OCI-LY1 (cell line): ENCODE measurements at regions not wholly inside any gene's neighbourhood (a gene's known extent, or its start where the extent isn't known, plus 50 kb on each side); places are given as distances from the start of the nearest gene placed in this dataset.

Experiments
- CTCF ChIP-seq: fragments of 200-600 bp; sonication (generic), shearing (Covaris generic); IDR thresholded peaks from 2 replicates; pipeline ENCODE4 v1.5.1; 2017; ENCODE audit warnings: mild to moderate bottlenecking, antibody characterized with exemption, low read length, moderate library complexity, mixed read lengths
- EZH2 ChIP-seq: fragments of 200-600 bp; sonication (generic), shearing (Covaris generic); IDR thresholded peaks from 2 replicates; pipeline ENCODE4 v1.8.0; 2017; ENCODE audit warnings: borderline replicate concordance, mixed run types, mild to moderate bottlenecking, antibody characterized with exemption, low read length, moderate library complexity, mixed read lengths

GRCh38 chr7:42843205-42843800 lies 68.6 kb downstream of the C7orf25 start:
- TF ChIP-seq EZH2: no peak
- peak; percentile 79 for TF ChIP-seq CTCF
